ENCODE measurements at regions not wholly inside any gene's neighbourhood (a gene's known extent, or its start where the extent isn't known, plus 50 kb on each side); places are given as distances from the start of the nearest gene placed in this dataset.

GRCh38 chr4:167885872-167886271, 206.5 kb upstream of the ANXA10 start:
- no peak for ATAC-seq
- no peak for DNase-seq (ENCODE audit: low read depth, low spot score)
- no peak overlapping the region for H3K27ac ChIP-seq (ENCODE audit: low read depth, low read length)

More at GRCh38 chr4:167885872-167886271, 206.5 kb upstream of the ANXA10 start:
- Histone ChIP-seq H3K4me3 (replicated peaks in 1 of 2; ENCODE audit: low read depth in 1 of 2, low read length in 2 of 2) (no peak overlapping the region), H3K9ac (ENCODE audit: low read length) (no peak overlapping the region), H3K36me3 (ENCODE audit: control insufficient read depth in 1 of 2, insufficient read depth in 2 of 2, low read length in 2 of 2) (no peaks in the 10 kb centered on the region), H3K9me2 (ENCODE audit: insufficient read depth) (no peaks in the 10 kb centered on the region), H3K79me2 (ENCODE audit: insufficient read depth, low read length) (no peaks in the 10 kb centered on the region), H4K20me1 (ENCODE audit: insufficient read depth) (no peaks in the 10 kb centered on the region), H3K4me2 (ENCODE audit: low read length) (no peak overlapping the region), H3K9me3 (ENCODE audit: control insufficient read depth in 1 of 2, insufficient read depth in 1 of 2, low read depth in 1 of 2, low read length in 2 of 2) (peaks cover 0 to 7% of the 10 kb centered on the region in 2 experiments; a peak in 2 of 4 replicates), H3K27me3 (ENCODE audit: insufficient read depth, low read length) (no peaks in the 10 kb centered on the region), H2AFZ (ENCODE audit: low read depth, low read length, poor library complexity, severe bottlenecking) (peak overlapping the region; percentile 32), H3K4me1 (ENCODE audit: control insufficient read depth in 1 of 2, insufficient read depth in 2 of 2, low read length in 2 of 2) (no peaks in the 10 kb centered on the region)
- TF ChIP-seq RAD21 (IDR thresholded peaks at IDR 0.05; ENCODE audit: low read depth) (no peak), EZH2phosphoT487 (IDR thresholded peaks at IDR 0.05; ENCODE audit: borderline replicate concordance) (no peak), SP1 (IDR thresholded peaks at IDR 0.05; ENCODE audit: low read depth) (no peak), YY1 (IDR thresholded peaks at IDR 0.05; ENCODE audit: extremely low read depth, insufficient replicate concordance, low read depth, low read length) (no peak), CEBPB (IDR thresholded peaks at IDR 0.05; ENCODE audit: low read depth) (no peak), POLR2AphosphoS5 (IDR thresholded peaks at IDR 0.05; ENCODE audit: low read depth, low read length) (no peak), ATF3 (IDR thresholded peaks at IDR 0.05) (no peak), POLR2A (IDR thresholded peaks at IDR 0.05; ENCODE audit: borderline replicate concordance, extremely low read depth, insufficient read depth, insufficient read length) (no peak), SIN3A (IDR thresholded peaks at IDR 0.05; ENCODE audit: low read depth) (no peak), ELF1 (IDR thresholded peaks at IDR 0.05; ENCODE audit: borderline replicate concordance, low read depth) (no peak), EZH2 (IDR thresholded peaks at IDR 0.05) (no peak), ZNF274 (IDR thresholded peaks at IDR 0.05; ENCODE audit: low read depth, low read length) (no peak), ZFX (IDR thresholded peaks at IDR 0.05) (no peak), MAX (IDR thresholded peaks at IDR 0.05) (no peak), TCF7L2 (IDR thresholded peaks at IDR 0.05; ENCODE audit: borderline replicate concordance, extremely low read depth, insufficient read depth, insufficient read length) (no peak), FOSL1 (IDR thresholded peaks at IDR 0.05; ENCODE audit: low read depth) (no peak), CTCF (IDR thresholded peaks at IDR 0.05 in 2 of 3, conservative IDR thresholded peaks at IDR 0.05 in 1 of 3; ENCODE audit: borderline replicate concordance in 1 of 3, insufficient read depth in 1 of 3, low read depth in 2 of 3, low read length in 2 of 3) (no peak)
- TF ChIP-seq, protein P1, sequence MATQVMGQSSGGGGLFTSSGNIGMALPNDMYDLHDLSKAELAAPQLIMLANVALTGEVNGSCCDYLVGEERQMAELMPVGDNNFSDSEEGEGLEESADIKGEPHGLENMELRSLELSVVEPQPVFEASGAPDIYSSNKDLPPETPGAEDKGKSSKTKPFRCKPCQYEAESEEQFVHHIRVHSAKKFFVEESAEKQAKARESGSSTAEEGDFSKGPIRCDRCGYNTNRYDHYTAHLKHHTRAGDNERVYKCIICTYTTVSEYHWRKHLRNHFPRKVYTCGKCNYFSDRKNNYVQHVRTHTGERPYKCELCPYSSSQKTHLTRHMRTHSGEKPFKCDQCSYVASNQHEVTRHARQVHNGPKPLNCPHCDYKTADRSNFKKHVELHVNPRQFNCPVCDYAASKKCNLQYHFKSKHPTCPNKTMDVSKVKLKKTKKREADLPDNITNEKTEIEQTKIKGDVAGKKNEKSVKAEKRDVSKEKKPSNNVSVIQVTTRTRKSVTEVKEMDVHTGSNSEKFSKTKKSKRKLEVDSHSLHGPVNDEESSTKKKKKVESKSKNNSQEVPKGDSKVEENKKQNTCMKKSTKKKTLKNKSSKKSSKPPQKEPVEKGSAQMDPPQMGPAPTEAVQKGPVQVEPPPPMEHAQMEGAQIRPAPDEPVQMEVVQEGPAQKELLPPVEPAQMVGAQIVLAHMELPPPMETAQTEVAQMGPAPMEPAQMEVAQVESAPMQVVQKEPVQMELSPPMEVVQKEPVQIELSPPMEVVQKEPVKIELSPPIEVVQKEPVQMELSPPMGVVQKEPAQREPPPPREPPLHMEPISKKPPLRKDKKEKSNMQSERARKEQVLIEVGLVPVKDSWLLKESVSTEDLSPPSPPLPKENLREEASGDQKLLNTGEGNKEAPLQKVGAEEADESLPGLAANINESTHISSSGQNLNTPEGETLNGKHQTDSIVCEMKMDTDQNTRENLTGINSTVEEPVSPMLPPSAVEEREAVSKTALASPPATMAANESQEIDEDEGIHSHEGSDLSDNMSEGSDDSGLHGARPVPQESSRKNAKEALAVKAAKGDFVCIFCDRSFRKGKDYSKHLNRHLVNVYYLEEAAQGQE (IDR thresholded peaks at IDR 0.05; ENCODE audit: low read depth) = no peak
- TF ChIP-seq, protein P2, sequence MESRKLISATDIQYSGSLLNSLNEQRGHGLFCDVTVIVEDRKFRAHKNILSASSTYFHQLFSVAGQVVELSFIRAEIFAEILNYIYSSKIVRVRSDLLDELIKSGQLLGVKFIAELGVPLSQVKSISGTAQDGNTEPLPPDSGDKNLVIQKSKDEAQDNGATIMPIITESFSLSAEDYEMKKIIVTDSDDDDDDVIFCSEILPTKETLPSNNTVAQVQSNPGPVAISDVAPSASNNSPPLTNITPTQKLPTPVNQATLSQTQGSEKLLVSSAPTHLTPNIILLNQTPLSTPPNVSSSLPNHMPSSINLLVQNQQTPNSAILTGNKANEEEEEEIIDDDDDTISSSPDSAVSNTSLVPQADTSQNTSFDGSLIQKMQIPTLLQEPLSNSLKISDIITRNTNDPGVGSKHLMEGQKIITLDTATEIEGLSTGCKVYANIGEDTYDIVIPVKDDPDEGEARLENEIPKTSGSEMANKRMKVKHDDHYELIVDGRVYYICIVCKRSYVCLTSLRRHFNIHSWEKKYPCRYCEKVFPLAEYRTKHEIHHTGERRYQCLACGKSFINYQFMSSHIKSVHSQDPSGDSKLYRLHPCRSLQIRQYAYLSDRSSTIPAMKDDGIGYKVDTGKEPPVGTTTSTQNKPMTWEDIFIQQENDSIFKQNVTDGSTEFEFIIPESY (IDR thresholded peaks at IDR 0.05; ENCODE audit: extremely low read depth, insufficient replicate concordance, low read length) = no peak
- RAD21 ChIA-PET (ENCODE audit: low non-redundant PET in 1 of 2, low total read pairs in 2 of 2, uncharacterized antibody in 2 of 2, unreplicated experiment in 2 of 2) = no interaction called here
- intact Hi-C loops (cut with micrococcal nuclease) = no loop called here
- POLR2A ChIA-PET = no interaction called here
- CTCF ChIA-PET = no interaction called here
- BruUV-seq (replicated peaks) = no TSS peak

All from HCT116 (cell line).